Heart left ventricle (tissue), 16 donors: ENCODE measurements at regions not wholly inside any gene's neighbourhood (a gene's known extent, or its start where the extent isn't known, plus 50 kb on each side); places are given as distances from the start of the nearest gene placed in this dataset.

Experiments used
- ATAC-seq, 4 donors: fragments of 200-7000 bp; cut with Tn5 transposase; one replicate each; pipeline ENCODE4 v1.9.1; 2020 to 2022; ENCODE audit warnings: moderate library complexity in 4 of 4, mild to moderate bottlenecking in 3 of 4, moderate number of reproducible peaks in 1 of 4
- DNase-seq, 5 donors: peaks; one replicate each; pipeline ENCODE4 v3.0.0-alpha.2; 2020
- H3K27ac ChIP-seq, 12 donors: fragments of 200-600 bp; sonication (generic) in 4 of 12; one replicate each; pipeline versions ENCODE4 v1.5.0 to v1.8.0; 2016 to 2022; ENCODE audit warnings: mild to moderate bottlenecking in 2 of 12
- H3K27me3 ChIP-seq, 9 donors: fragments of 200-600 bp; sonication (generic) in 2 of 9; one replicate each; pipeline versions ENCODE4 v1.5.1 to v1.8.0; 2016 to 2022; ENCODE audit warnings: mild to moderate bottlenecking in 3 of 9
- H3K36me3 ChIP-seq, 9 donors: fragments of 200-600 bp; sonication (generic) in 2 of 9; one replicate each; pipeline versions ENCODE4 v1.5.0 to v1.8.0; 2018 to 2022; ENCODE audit warnings: mild to moderate bottlenecking in 2 of 9
- H3K4me1 ChIP-seq, 12 donors: fragments of 200-600 bp; sonication (generic) in 4 of 12; one replicate each; pipeline versions ENCODE4 v1.5.0 to v1.8.0; 2016 to 2022; ENCODE audit warnings: mild to moderate bottlenecking in 3 of 12
- H3K4me3 ChIP-seq, 12 donors: fragments of 200-600 bp; sonication (generic) in 4 of 12; one replicate each; pipeline versions ENCODE4 v1.5.0 to v1.8.0; 2017 to 2022; ENCODE audit warnings: mild to moderate bottlenecking in 9 of 12, moderate library complexity in 4 of 12
- H3K9me3 ChIP-seq, 12 donors: fragments of 200-600 bp; sonication (generic) in 4 of 12; one replicate each; pipeline versions ENCODE4 v1.5.0 to v1.8.0; 2016 to 2022; ENCODE audit warnings: mild to moderate bottlenecking in 1 of 12
- CTCF ChIP-seq, 12 donors: fragments of 200-600 bp; sonication (generic) in 4 of 12; IDR thresholded peaks; one replicate each; pipeline versions ENCODE4 v1.5.0 to v1.8.0; 2018 to 2022; ENCODE audit warnings: antibody characterized with exemption in 12 of 12, mild to moderate bottlenecking in 5 of 12
- POLR2A ChIP-seq, 2 donors: fragments of 450-650 bp; IDR thresholded peaks; one replicate each; pipeline ENCODE4 v1.6.1; 2017; ENCODE audit warnings: antibody characterized with exemption in 2 of 2, mild to moderate bottlenecking in 2 of 2, moderate library complexity in 2 of 2
- WGBS, 4 donors: extraction: QIAGEN DNeasy Blood & Tissue Kit in 2 of 4; methylation state at CpG; one replicate each; pipeline versions ENCODE4 v1.1.5 to v1.1.7; 2013 to 2018; 5-methylcytosine and 5-hydroxymethylcytosine counted together
- intact Hi-C, 10 donors: fragments of 100-400 bp; cut with DNase I; formaldehyde crosslinking; loops; one replicate each; pipeline versions ENCODE4 v1.11.1 to v1.14.2; 2022
- donor health status: ischemic (EF 13 %, LVEDD 7.1; RV severe dilation, severe dysfunction).
- donor health status: healthy with polysubstance abuse.
- donor health status: DM: no; HTN: yes; CAD: no.
- donor health status: DM: no; HTN: no; CAD: no.
- donor health status: ischemic (EF 25% LVEDD 6.9; RV normal size, moderate dysfunction).
- donor health status: ischemic (EF 25% LVEDD 5.7; RV mildly dilated, moderate dysfunction).
- donor health status: healthy.
- donor health status: DM: yes; HTN: yes; CAD: no.
- donor health status: ischemic (EF 35%, LVEDD 5.7; RV mildly dilated, moderate dysfunction).
- donor health status: nonischemic (EF 11% LVEDD 7.7; RV severe dilation, severe dysfunction).
- donor health status: DM: yes; HTN: yes; CAD: no.
- donor health status: PGD.
- donor health status: ischemic (EF 29% LVEDD 5.4; RV normal size, mild dysfunction).
- donor health status: nonischemic (EF 23%, LVEDD 6.1; RV moderate dilation, normal function).

- TF ChIP-seq POLR2A (IDR thresholded peaks at IDR 0.05): no peak
- no peak for TF ChIP-seq CTCF (IDR thresholded peaks at IDR 0.05)
- no peaks in the 10 kb centered on the region for H3K36me3 ChIP-seq
- ATAC-seq: no peak
- peaks cover 0 to 12% (median 3%) of the 10 kb centered on the region in 12 donors for H3K4me1 ChIP-seq
- no peaks in the 10 kb centered on the region for H3K9me3 ChIP-seq
- H3K4me3 ChIP-seq: no peak overlapping the region
- DNase-seq: no peak
- intact Hi-C loops: loop anchor here in 1 of 10 donors (10.0 kb wide), 1 partner anchor 202 kb away; the partner anchor contains the start of gene OGFRL1
- WGBS, 4 donors: 69 to 75% (median 73%) methylated on average over 2 of the region's 2 CpGs
- no peaks in the 10 kb centered on the region for H3K27me3 ChIP-seq
- H3K27ac ChIP-seq: no peak overlapping the region
Measured at GRCh38 chr6:71486461-71486860, 197.8 kb downstream of the OGFRL1 start.

GRCh38 chr6:71488186-71488585 lies 199.6 kb downstream of the OGFRL1 start:
- Histone ChIP-seq H3K9me3 (no peaks in the 10 kb centered on the region), H3K4me1 (no peaks in the 10 kb centered on the region), H3K27ac (no peak overlapping the region), H3K4me3 (no peak overlapping the region), H3K36me3 (no peaks in the 10 kb centered on the region), H3K27me3 (no peaks in the 10 kb centered on the region)
- no peak for DNase-seq
- 47 to 67% (median 60%) methylated on average over 4 of the region's 4 CpGs for WGBS, 4 donors
- ATAC-seq: no peak
- TF ChIP-seq CTCF (IDR thresholded peaks at IDR 0.05) (no peak), POLR2A (IDR thresholded peaks at IDR 0.05) (no peak)
- intact Hi-C loops: loop anchor here in 1 of 10 donors (10.0 kb wide), 1 partner anchor 203 kb away; the partner anchor contains the start of gene OGFRL1

GRCh38 chr6:71489736-71490135 lies 201.1 kb downstream of the OGFRL1 start:
- no peak overlapping the region for H3K27ac ChIP-seq
- H3K9me3 ChIP-seq: no peaks in the 10 kb centered on the region
- TF ChIP-seq CTCF (IDR thresholded peaks at IDR 0.05): no peak
- TF ChIP-seq POLR2A (IDR thresholded peaks at IDR 0.05): no peak
- H3K4me3 ChIP-seq: no peak overlapping the region
- no peaks in the 10 kb centered on the region for H3K4me1 ChIP-seq
- no peak for DNase-seq
- ATAC-seq: no peak
- H3K36me3 ChIP-seq: no peaks in the 10 kb centered on the region
- WGBS, 4 donors: 44 to 63% (median 55%) methylated on average over 3 of the region's 3 CpGs
- no peaks in the 10 kb centered on the region for H3K27me3 ChIP-seq
- intact Hi-C loops: loop anchor here in 1 of 10 donors (10.0 kb wide), 1 partner anchor 205 kb away; the partner anchor contains the start of gene OGFRL1

GRCh38 chr6:71490876-71491275 lies 202.3 kb downstream of the OGFRL1 start:
- no peak for TF ChIP-seq CTCF (IDR thresholded peaks at IDR 0.05)
- no peak for TF ChIP-seq POLR2A (IDR thresholded peaks at IDR 0.05)
- ATAC-seq (no peak), DNase-seq (no peak)
- H3K36me3 ChIP-seq: no peaks in the 10 kb centered on the region
- H3K27me3 ChIP-seq: no peaks in the 10 kb centered on the region
- peaks cover 0 to 7% (median 4%) of the 10 kb centered on the region in 12 donors for H3K4me1 ChIP-seq
- H3K27ac ChIP-seq: no peak overlapping the region
- intact Hi-C loops: no loop called here
- no peaks in the 10 kb centered on the region for H3K9me3 ChIP-seq
- H3K4me3 ChIP-seq: no peak overlapping the region
- WGBS, 4 donors: 76 to 85% (median 79%) methylated on average over 5 of the region's 5 CpGs
